Left renal pelvis (tissue), 4 donors: ENCODE measurements at regions not wholly inside any gene's neighbourhood (a gene's known extent, or its start where the extent isn't known, plus 50 kb on each side); places are given as distances from the start of the nearest gene placed in this dataset.
"Not testable (repeated sequence)": the region's sequence is repeated elsewhere in the genome, so short reads cannot be mapped to it uniquely, and the experiment has no call there.

Source experiments
- DNase-seq, 4 donors: peaks; one replicate each; pipeline ENCODE4 v3.0.0-alpha.2; 2013; ENCODE audit warnings: low read depth in 4 of 4, low spot score in 3 of 4

GRCh38 chr7:152947686-152948085, 188.1 kb downstream of the ACTR3B start:
- DNase-seq = no peak

- no peak for DNase-seq
These were observed 189.7 kb downstream of the ACTR3B start for GRCh38 chr7:152949253-152949652.

DNA sequence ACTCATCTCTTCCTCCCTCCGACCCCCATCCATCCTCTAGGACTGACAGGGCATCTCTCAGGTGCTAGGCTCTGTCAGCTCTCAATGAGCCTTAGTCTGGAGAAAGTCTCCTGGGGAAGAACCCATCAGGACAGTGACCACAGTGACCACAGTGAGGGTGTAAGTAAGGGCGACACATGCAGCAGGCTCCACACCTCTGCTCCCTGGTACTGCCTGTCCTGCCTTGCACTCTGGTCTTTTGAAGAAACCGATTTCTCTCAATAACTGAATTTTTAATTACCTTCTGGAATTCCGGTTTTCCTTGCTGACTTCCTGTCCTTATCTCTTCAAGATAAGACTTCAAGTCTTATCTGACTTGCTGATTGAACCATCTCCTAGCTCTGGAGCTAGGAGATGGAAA, 190.2 kb downstream of the ACTR3B start:
- no peak for DNase-seq

- no peak for DNase-seq
These were observed 196.5 kb downstream of the ACTR3B start for GRCh38 chr7:152956006-152956405.

DNA sequence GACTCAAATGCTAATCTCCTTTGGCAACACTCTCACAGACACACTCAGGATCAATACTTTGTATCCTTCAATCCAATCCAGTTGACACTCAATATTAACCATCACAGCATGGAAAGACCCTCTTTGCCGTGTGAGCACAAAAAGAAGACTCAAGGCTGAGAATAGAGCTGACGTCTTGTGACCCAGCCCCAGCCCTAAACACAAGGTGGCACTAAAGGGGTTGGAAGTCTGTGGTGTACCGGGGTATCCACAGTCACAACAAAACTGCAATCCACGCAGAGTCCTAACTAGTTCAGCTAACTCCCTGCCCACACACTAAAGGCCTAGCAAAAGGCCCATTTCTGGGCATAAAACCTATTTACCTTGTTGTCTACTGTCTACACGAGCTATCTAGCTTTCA, 200.1 kb downstream of the ACTR3B start:
- no peak for DNase-seq

DNA sequence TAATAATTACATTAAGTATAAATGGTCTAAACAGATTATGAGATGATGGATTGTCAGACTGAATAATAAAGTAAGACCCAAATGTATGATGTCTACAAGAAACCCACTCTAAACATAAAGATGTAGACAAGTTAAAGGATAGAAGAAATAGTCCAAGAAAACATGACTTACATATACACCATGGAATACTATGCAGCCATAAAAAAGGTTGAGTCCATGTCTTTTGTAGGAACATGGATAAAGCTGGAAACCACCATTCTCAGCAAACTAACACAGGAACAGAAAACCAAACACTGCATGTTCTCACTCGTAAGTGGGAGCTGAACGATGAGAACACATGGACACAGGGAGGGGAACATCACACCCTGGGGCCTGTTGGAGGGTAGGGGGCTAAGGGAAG, 202.2 kb downstream of the ACTR3B start:
- DNase-seq = not testable (repeated sequence)

- DNase-seq = no peak
These were observed 206.6 kb downstream of the ACTR3B start for GRCh38 chr7:152966189-152966588.

GRCh38 chr7:152967958-152968357, 208.4 kb downstream of the ACTR3B start:
- no peak for DNase-seq

DNA sequence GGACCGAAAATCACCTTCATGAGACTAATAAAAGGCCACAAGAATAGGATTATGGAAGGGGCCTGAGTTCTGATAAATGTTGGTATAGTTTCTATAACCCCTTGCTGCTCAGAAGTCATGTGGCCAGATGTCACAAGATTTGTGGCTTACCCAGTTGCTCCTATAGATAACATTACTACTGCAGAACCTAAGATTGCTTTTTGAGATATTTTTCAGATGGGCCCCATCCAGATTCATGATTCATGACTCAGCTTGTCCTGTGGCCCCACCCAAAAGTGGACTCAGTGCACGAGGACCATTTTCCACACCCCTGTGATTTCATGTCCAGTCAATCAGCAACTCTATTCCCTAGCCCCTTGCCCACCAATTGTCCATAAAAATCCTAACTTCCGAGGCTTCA, 209.0 kb downstream of the ACTR3B start:
- DNase-seq = no peak

DNA sequence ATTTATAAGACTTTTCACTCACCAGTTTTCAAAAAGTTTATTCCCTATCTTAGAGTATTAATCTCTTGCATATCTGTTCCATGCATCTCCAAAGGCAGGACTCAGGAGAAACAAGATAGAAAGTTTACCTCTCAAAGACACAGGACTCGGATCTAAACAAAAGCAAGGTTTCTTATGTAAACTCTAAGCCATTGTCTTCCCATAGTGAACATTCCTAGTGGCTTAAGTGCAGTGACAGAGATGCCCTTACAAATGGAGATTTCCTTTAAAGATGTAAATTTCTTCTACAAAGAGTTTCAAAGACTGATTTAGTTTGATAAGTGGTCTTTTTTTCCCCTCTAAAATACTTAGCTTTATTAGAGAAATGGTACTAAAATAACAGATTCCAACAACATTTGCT, 209.8 kb downstream of the ACTR3B start:
- DNase-seq = no peak

- DNase-seq = no peak
These were observed 210.3 kb downstream of the ACTR3B start for GRCh38 chr7:152969839-152970238.

DNA sequence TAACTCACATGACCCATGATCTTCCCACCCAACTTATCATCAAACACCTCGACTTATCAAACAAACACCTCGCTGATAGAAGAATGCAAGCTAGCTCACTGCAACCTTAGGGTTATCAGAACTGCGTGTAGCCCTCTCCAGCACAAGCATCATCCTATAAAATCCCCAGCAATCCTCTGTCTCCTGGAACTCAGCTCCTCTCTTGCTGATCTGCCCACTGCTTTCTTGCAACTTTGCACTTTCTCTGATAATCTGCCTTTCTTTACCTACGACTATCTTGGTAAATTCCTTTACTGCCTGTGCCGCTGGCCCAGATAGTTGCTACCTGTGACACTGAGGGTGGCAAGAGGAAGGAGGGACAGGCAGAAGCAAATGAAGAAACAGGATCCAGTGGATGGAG, 210.9 kb downstream of the ACTR3B start:
- no peak for DNase-seq

DNA sequence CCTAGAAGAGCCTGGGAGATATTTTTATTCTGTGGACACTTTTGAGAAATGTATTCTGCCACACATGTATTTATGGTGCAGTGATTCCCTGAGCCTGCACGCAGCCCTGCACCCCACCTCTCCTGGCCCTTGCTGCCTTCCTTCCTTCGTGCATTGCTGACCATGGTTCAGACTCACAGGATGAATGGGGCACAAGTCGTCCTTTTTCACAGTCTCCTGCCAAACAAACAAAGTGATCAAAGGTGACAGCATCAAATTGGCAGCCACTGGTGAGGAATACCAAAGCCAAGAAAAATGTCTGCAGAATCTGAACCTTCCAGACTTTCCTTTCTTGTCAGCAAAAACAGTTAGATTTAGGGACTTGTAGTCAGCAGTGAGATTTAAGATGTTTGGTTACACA, 215.0 kb downstream of the ACTR3B start:
- no peak for DNase-seq

GRCh38 chr7:152975076-152975475, 215.5 kb downstream of the ACTR3B start:
- DNase-seq = no peak

- DNase-seq = no peak
These were observed 219.8 kb downstream of the ACTR3B start for GRCh38 chr7:152979376-152979775.

- DNase-seq = no peak
These were observed 224.9 kb downstream of the ACTR3B start for GRCh38 chr7:152984421-152984820.

DNA sequence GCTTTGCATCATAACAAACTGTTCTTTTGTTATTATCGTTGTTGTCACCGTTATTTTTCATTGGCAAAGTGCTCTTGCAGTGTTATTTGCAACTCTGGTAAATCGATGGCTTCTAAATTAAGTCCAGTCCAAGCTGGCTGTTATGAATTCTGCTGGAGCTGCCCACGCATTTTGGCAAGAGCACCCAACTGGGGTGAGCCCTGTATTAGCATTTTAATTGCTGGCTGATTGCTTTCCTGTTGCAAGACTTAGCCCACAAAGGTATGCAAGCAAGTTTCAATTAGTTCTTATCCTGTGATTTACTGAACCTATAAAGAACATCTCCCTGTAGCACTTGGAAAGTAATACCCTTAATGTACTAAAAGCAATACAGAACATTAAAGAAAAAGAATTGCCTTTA, 226.8 kb downstream of the ACTR3B start:
- DNase-seq = no peak

DNA sequence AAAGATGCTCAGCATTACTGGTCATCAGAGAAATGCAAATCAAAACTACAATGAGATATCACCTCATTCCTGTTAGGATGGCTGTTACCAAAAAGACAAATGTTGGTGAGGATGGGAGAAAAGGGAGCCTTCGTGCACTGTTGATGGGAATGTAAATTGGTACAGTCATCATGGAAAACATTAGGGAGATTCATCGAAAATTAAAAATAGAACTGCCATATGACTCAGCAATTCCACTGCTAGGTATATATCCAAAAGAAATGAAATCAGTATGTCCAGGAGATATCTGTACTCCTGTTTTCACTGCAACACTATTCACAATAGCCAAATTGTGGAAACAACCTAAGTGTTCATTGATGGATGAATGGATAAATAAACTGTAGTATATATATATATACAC, 228.1 kb downstream of the ACTR3B start:
- DNase-seq = no peak

GRCh38 chr7:152989889-152990380, 230.4 kb downstream of the ACTR3B start:
- no peak for DNase-seq

- DNase-seq = no peak
These were observed 238.9 kb downstream of the ACTR3B start for GRCh38 chr7:152998420-152998819.

DNA sequence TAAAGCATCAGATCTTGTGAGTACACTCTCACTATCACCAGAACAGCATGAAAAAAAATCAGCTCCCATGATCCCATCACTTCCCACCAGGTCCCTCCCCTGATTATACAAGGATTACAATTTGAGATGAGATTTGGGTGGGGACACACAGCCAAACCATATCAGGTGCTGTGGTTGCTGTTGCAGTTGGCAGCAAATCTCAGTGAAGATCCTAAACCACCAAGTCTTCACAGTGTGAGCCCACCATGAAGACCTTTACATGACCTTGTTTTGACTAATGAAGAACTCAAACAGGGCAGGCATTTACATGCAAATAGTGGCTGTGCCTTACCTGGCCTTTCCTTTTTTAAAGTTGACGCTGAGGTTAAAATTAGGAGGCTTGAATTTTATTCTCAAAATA, 242.6 kb downstream of the ACTR3B start:
- no peak for DNase-seq

- no peak for DNase-seq
These were observed 243.0 kb downstream of the ACTR3B start for GRCh38 chr7:153002572-153002971.

GRCh38 chr7:153004341-153004740, 244.8 kb downstream of the ACTR3B start:
- DNase-seq = no peak
